ENCODE measurements at regions not wholly inside any gene's neighbourhood (a gene's known extent, or its start where the extent isn't known, plus 50 kb on each side); places are given as distances from the start of the nearest gene placed in this dataset.

GRCh38 chr4:14323191-14323590, 679.1 kb upstream of the CPEB2 start:
- Histone ChIP-seq H3K4me3 (ENCODE audit: extremely low read depth in 1 of 4, insufficient read depth in 2 of 4, low read depth in 3 of 4, low read length in 4 of 4) (no peak overlapping the region), H2AK5ac (ENCODE audit: low read depth, low read length) (no peak overlapping the region), H4K8ac (ENCODE audit: extremely low read depth, insufficient read depth, low read length) (no peak overlapping the region), H3K18ac (ENCODE audit: extremely low read depth, low read length) (no peak overlapping the region), H4K91ac (replicated peaks; ENCODE audit: insufficient read length, low read length) (no peak overlapping the region), H3K27ac (ENCODE audit: low read depth, low read length) (no peak overlapping the region), H3K36me3 (ENCODE audit: control insufficient read depth in 2 of 4, insufficient read depth in 4 of 4, low read length in 3 of 4) (no peaks in the 10 kb centered on the region), H3K79me1 (ENCODE audit: low read depth, low read length) (no peaks in the 10 kb centered on the region), H3K4me2 (ENCODE audit: insufficient read depth in 1 of 2, low read depth in 2 of 2, low read length in 2 of 2) (no peak overlapping the region), H3K27me3 (replicated peaks in 1 of 4; ENCODE audit: control insufficient read depth in 3 of 4, extremely low read depth in 1 of 4, insufficient read depth in 3 of 4, low read length in 3 of 4) (no peaks in the 10 kb centered on the region), H4K20me1 (replicated peaks in 1 of 2; ENCODE audit: control insufficient read depth in 1 of 2, insufficient read depth in 2 of 2, low read length in 2 of 2) (no peaks in the 10 kb centered on the region), H3K23ac (ENCODE audit: insufficient read length) (no peak overlapping the region), H2BK15ac (ENCODE audit: low read length) (no peak overlapping the region), H3K56ac (replicated peaks; ENCODE audit: insufficient read length, low read depth, low read length) (no peak overlapping the region), H2BK120ac (replicated peaks; ENCODE audit: low read depth, low read length) (no peak overlapping the region), H3K4me1 (replicated peaks in 1 of 4; ENCODE audit: control insufficient read depth in 3 of 4, insufficient read depth in 4 of 4, low read length in 3 of 4) (no peaks in the 10 kb centered on the region), H2BK12ac (ENCODE audit: low read depth, low read length) (no peak overlapping the region), H4K5ac (ENCODE audit: insufficient read length, low read depth, low read length) (no peak overlapping the region), H3K79me2 (ENCODE audit: control insufficient read depth in 1 of 2, insufficient read depth in 2 of 2, low read length in 2 of 2) (no peaks in the 10 kb centered on the region), H3K9ac (replicated peaks in 1 of 4; ENCODE audit: extremely low read depth in 1 of 4, low read depth in 3 of 4, low read length in 3 of 4) (no peak overlapping the region), H2AFZ (ENCODE audit: low read length) (0 out of 2 replicates have a peak overlapping the region, but pooled peaks have one; percentile 67), H3K14ac (ENCODE audit: insufficient read length) (no peak overlapping the region), H2BK20ac (ENCODE audit: low read length) (no peak overlapping the region), H3K9me3 (ENCODE audit: insufficient read depth in 2 of 2, low read depth in 1 of 2, low read length in 1 of 2) (no peaks in the 10 kb centered on the region), H2BK5ac (ENCODE audit: low read depth, low read length) (no peak overlapping the region), H3K4ac (replicated peaks; ENCODE audit: insufficient read length, low read depth, low read length) (no peak overlapping the region), H3K23me2 (ENCODE audit: low read depth, low read length) (no peaks in the 10 kb centered on the region)
- no peak for TF ChIP-seq BRCA1 (IDR thresholded peaks at IDR 0.05; ENCODE audit: low read depth, low read length)
- TF ChIP-seq ASH2L (IDR thresholded peaks at IDR 0.05; ENCODE audit: low read length): no peak
- no peak for TF ChIP-seq ZNF274 (IDR thresholded peaks at IDR 0.05; ENCODE audit: borderline replicate concordance, extremely low read depth, low read length)
- TF ChIP-seq POU5F1 (IDR thresholded peaks at IDR 0.05; ENCODE audit: low read depth, low read length): no peak
- TF ChIP-seq EZH2 (IDR thresholded peaks at IDR 0.05; ENCODE audit: low read depth, low read length, severe bottlenecking): no peak
- TF ChIP-seq CTBP2 (IDR thresholded peaks at IDR 0.05; ENCODE audit: borderline replicate concordance, insufficient read depth, insufficient read length, low read length): no peak
- TF ChIP-seq E2F6 (IDR thresholded peaks at IDR 0.05): no peak
- no peak for TF ChIP-seq RNF2 (IDR thresholded peaks at IDR 0.05; ENCODE audit: borderline replicate concordance, low read depth, low read length, missing control alignments, poor library complexity, severe bottlenecking)
- TF ChIP-seq TBP (IDR thresholded peaks at IDR 0.05; ENCODE audit: low read depth, low read length): no peak
- no peak for TF ChIP-seq SIN3A (conservative IDR thresholded peaks at IDR 0.05 in 1 of 2, IDR thresholded peaks at IDR 0.05 in 1 of 2; ENCODE audit: low read depth in 1 of 2, low read length in 2 of 2)
- no peak for TF ChIP-seq TAF1 (IDR thresholded peaks at IDR 0.05; ENCODE audit: low read depth, low read length)
- TF ChIP-seq KDM1A (IDR thresholded peaks at IDR 0.05; ENCODE audit: borderline replicate concordance, low read length): no peak
- no peak for TF ChIP-seq GTF2F1 (IDR thresholded peaks at IDR 0.05; ENCODE audit: borderline replicate concordance, low read depth, low read length)
- TF ChIP-seq CREB1 (IDR thresholded peaks at IDR 0.05): no peak
- 90% methylated on average over 2 of the region's 2 CpGs; no CpG with 5 or more reads in 1 of the 2 experiments for WGBS, 2 experiments (ENCODE audit: extremely low coverage in 1 of 2, insufficient coverage in 1 of 2, insufficient read length in 1 of 2, insufficient replicate concordance in 2 of 2, low coverage in 1 of 2, low lambda C conversion rate in 2 of 2, missing lambda C conversion rate in 1 of 2)
- POLR2A ChIA-PET (ENCODE audit: partially characterized antibody): no interaction called here
- CTCF ChIA-PET (ENCODE audit: partially characterized antibody): no interaction called here
- no peak for FAIRE-seq
- no peak for DNase-seq (ENCODE audit: low read depth in 1 of 2, low spot score in 2 of 2)

All from H1 (cell line).